ACHN (cell line): ENCODE measurements at regions not wholly inside any gene's neighbourhood (a gene's known extent, or its start where the extent isn't known, plus 50 kb on each side); places are given as distances from the start of the nearest gene placed in this dataset.

ENCODE experiments used
- DNase-seq: peaks from one replicate; pipeline ENCODE4 v3.0.0-alpha.2; 2015
- in situ Hi-C: cut with HindIII; loops from 2 replicates; pipeline ENCODE4 v1.10.0; 2017; ENCODE audit warnings: low sequenced_read_pairs, low pct_ligation_motif_present, low pct_unique_long_range_greater_than_20kb

DNA sequence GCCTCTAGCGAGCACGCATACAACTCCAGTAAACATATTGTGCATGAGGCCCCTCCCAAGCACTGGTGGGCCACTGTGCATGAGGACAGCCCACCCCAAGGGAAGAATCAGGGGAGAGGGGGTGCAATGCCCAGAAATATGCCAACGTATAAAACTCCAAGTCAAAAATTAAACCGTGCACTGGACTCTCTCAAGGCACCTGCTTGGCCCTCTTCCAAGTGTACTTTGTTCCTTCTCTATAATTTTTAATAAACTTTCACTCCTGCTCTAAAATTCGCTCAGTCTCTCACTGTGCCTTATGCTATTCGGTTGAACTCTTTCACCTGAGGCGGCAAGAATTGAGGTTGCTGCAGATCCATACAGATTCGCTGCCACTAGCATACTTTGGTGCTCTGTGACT lies 465.3 kb upstream of the TENM4 start:
- no peak for DNase-seq
- in situ Hi-C loops: no loop called here

DNA sequence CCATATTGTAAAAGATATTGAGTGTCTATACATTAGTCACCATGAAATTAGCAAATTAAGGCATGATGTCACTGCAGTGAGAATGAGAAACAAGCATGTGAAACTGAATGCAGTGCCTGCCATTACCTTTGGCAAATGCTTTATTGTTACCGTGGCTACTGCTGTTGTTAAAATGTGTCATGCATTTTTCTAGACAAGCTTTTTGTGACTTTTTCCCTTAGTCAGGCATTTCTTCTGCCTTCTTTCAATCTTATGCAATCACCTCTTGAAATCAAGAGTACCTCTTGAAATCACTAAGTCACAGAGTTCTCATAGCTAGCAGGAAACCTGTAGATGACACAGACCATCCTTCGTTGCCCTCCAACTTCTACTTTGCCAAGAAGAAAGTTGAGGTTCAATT lies 461.7 kb upstream of the TENM4 start:
- in situ Hi-C loops: no loop called here
- no peak for DNase-seq

- DNase-seq: no peak
- in situ Hi-C loops: no loop called here
Measured at GRCh38 chr11:79897896-79898295, 457.1 kb upstream of the TENM4 start.

DNA sequence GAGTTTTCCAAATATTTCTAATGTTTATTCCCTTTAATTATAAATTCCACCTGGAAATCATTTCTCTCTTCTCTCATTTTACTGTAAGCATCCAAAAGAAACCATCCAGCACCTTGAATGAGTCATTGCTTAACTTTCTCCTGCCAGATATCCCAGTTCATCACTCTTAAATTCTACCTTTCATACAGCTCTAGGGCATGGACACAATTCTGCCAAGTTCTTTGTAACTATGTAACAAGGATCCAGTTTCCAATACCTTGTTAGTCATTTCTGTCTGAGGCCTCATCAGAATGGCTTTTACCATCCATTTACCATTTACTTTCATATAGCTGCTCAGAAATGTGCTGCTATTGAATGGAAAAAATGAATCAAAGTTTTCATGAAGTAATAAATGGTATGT lies 455.4 kb upstream of the TENM4 start:
- in situ Hi-C loops: no loop called here

GRCh38 chr11:79894111-79894510 lies 453.3 kb upstream of the TENM4 start:
- in situ Hi-C loops: no loop called here

More for the DNA sequence above, 455.4 kb upstream of the TENM4 start:
- no peak for DNase-seq

GRCh38 chr11:79890272-79890671 lies 449.4 kb upstream of the TENM4 start:
- in situ Hi-C loops: no loop called here
- DNase-seq: no peak

More at GRCh38 chr11:79894111-79894510, 453.3 kb upstream of the TENM4 start:
- DNase-seq: no peak

DNA sequence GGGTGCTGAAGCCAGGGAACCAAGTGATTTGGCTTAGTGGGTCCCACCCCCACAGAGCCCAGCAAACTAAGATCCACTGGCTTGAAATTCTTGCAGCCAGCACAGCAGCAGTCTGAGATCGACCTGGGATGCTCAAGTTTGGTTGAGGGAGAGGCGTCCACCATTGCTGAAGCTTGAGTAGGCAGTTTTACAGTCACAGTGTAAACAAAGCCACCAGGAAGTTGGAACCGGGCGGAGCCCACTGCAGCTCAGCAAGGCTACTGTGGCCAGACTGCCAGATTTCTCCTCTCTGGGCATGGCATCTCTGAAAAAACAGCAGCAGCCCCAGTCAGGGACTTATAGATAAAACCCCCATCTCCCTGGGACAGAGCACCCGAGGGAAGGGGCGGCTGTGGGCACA lies 424.1 kb upstream of the TENM4 start:
- in situ Hi-C loops: no loop called here
- no peak for DNase-seq

DNA sequence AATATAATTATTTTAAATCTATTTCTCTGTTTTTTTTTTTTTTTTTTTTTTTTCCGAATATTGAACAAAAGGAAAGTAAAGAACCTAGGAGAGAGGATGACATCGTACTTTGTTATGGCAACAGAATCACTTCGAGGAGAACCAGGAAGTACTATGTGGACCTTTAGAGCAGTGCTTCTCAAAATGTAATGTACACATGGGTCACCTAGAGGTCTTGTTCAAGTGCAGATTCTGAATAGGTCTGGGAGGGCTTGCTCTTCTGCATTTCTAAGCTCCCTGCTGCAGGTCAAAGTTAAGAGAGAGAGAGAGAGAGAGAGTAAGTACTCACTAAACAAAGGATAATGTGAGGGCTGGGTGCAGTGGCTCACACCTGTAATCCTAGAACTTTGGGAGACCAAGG lies 419.5 kb upstream of the TENM4 start:
- in situ Hi-C loops: no loop called here
- no peak for DNase-seq

GRCh38 chr11:79857377-79858214 lies 416.8 kb upstream of the TENM4 start:
- in situ Hi-C loops: no loop called here
- no peak for DNase-seq

GRCh38 chr11:79852176-79852575 lies 411.3 kb upstream of the TENM4 start:
- no peak for DNase-seq
- in situ Hi-C loops: no loop called here

DNA sequence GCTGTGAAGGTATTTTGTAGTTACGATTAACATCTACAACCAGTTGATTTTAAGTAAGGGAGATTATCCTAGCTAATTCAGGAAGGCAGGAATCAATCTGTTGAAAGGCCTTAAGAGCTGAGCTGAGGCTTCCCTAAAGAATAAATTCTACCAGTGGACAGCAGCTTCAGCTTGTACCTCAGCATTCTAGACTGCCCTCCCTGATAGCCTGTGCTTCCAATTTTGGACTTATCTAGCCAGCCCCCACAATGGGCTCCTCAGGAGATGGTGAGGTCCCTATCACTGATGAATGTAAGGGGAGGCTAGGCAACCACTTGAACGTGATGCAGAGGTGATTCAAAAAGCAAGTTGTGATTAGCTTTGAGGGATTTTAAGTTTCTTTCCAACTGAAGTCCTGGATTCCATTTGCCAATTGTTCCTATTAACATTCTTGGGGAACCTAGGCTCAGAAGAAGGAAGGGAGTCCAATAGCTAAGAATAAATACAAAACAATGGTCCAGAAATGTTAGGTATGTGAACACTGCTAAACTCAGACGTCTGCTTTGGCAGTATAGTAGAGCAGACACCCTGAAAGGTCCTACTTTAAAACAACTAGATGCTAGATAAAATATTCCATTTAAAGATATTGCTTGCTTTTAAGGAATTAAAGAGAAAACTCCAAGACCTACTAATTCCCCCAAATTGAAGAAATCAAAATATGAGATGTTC lies 404.3 kb upstream of the TENM4 start:
- in situ Hi-C loops: no loop called here
- no peak for DNase-seq

GRCh38 chr11:79834015-79834414 lies 393.2 kb upstream of the TENM4 start:
- in situ Hi-C loops: no loop called here
- no peak for DNase-seq

- in situ Hi-C loops: no loop called here
- no peak for DNase-seq
Measured at GRCh38 chr11:79830446-79830845, 389.6 kb upstream of the TENM4 start.

- in situ Hi-C loops: no loop called here
- no peak for DNase-seq
Measured at GRCh38 chr11:79829891-79830290, 389.1 kb upstream of the TENM4 start.

GRCh38 chr11:79822766-79823165 lies 381.9 kb upstream of the TENM4 start:
- in situ Hi-C loops: no loop called here
- DNase-seq: no peak

- DNase-seq: no peak
- in situ Hi-C loops: no loop called here
Measured at GRCh38 chr11:79813551-79813950, 372.7 kb upstream of the TENM4 start.

DNA sequence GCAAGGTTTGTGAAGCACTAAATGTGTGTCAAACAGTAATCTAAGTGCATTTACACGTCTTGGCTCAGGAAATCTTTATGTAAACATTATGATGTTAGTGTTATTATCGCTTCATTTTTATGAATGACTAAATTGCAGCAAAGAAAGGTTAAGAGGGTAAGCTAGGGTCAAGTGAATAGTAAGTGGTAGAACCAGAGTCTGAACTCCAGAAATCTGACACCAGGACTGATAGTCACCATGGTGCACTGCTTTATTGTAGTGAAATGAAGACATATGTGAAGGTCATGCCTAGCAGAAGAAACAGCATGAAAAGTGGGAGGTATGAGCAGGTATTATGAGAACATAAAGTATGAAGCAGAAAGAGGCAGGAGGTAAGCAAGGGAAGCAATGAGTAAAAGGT lies 368.7 kb upstream of the TENM4 start:
- DNase-seq: no peak
- in situ Hi-C loops: no loop called here

DNA sequence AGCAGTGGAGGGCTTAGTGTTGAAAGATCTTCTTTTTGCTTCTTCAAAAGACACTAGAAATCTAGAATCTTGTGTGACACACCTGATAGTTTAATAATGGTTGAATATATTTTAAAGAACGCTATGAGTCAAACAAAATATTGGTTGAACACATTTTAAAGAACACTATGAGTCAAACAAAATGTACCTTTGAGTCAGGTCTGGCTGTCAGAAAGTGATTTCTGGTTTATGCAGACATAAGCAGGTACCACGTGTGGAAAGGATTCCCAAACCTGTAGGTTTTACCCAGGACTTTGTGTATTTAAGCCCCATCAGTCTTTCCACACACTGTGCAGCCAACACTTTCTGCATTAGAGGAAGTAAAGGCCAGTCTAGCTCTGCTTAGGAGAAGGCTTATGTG lies 366.7 kb upstream of the TENM4 start:
- in situ Hi-C loops: no loop called here
- DNase-seq: no peak

DNA sequence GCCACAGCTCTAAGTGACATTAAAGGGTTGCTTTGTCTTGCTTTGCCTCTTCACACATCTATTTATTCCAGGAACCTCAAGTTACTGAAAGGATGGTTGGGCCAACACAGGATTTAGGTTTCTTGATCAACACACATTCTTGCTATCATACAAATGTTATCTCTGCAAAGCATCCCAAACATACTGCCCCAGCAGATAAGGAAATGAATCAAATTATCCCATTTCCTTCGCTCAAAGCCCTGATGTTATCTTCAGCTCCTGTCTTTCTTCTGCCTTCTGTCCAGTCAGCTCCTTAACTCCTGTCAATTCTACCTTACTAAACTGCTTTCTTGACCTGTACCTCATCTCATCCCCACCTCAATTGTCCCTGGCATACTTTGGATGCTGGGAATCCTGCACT lies 355.9 kb upstream of the TENM4 start:
- in situ Hi-C loops: no loop called here

More for the DNA sequence above, 355.9 kb upstream of the TENM4 start:
- DNase-seq: no peak
